Nephron (organoid): ENCODE measurements at regions not wholly inside any gene's neighbourhood (a gene's known extent, or its start where the extent isn't known, plus 50 kb on each side); places are given as distances from the start of the nearest gene placed in this dataset.

Experiments
- H3K27ac Mint-ChIP-seq, 3 experiments: 2 replicates each; pipeline ENCODE4 v1.8.0; 2020; ENCODE audit warnings: mixed read lengths in 3 of 3, mild to moderate bottlenecking in 2 of 3, moderate library complexity in 1 of 3
- H3K27me3 Mint-ChIP-seq: 2 replicates; pipeline ENCODE4 v1.8.0; 2021; ENCODE audit warnings: low read depth, mild to moderate bottlenecking, moderate library complexity, mixed read lengths
- H3K36me3 Mint-ChIP-seq: 2 replicates; pipeline ENCODE4 v1.8.0; 2020; ENCODE audit warnings: low read depth, mixed read lengths
- H3K4me1 Mint-ChIP-seq: 2 replicates; pipeline ENCODE4 v1.8.0; 2020; ENCODE audit warnings: mixed read lengths
- H3K4me3 Mint-ChIP-seq, 3 experiments: 2 replicates each; pipeline ENCODE4 v1.8.0; 2020; ENCODE audit warnings: mild to moderate bottlenecking in 3 of 3, mixed read lengths in 3 of 3, moderate library complexity in 2 of 3
- H3K9me3 Mint-ChIP-seq: 2 replicates; pipeline ENCODE4 v1.8.0; 2020; ENCODE audit warnings: mixed read lengths
- CTCF ChIP-seq, 3 experiments: fragments of 200-600 bp; sonication (generic); IDR thresholded peaks; one replicate each; pipeline ENCODE4 v1.5.0; 2021; ENCODE audit warnings: antibody characterized with exemption in 3 of 3; ENCODE audit not compliant: unreplicated experiment in 3 of 3

DNA sequence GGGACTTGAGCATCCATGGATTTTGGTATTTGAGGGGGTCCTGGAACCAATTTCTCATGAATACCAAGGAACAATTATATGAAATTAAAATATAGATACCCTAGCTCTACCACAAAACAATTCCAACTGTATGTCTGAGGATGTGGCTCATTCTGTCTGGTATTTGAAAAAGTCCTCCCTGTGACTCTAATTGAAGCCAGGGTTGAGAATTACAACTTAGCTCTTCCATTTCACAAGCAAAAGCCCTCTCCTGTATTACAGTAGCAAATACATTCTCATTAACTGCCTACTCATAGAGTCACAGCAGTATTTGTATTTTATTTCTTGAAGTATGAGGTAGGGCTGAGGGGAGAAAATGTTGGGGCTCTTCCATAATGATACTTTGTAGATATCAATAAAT lies 187.8 kb upstream of the OLFM3 start:
- H3K27ac Mint-ChIP-seq, result no peak overlapping the region

DNA sequence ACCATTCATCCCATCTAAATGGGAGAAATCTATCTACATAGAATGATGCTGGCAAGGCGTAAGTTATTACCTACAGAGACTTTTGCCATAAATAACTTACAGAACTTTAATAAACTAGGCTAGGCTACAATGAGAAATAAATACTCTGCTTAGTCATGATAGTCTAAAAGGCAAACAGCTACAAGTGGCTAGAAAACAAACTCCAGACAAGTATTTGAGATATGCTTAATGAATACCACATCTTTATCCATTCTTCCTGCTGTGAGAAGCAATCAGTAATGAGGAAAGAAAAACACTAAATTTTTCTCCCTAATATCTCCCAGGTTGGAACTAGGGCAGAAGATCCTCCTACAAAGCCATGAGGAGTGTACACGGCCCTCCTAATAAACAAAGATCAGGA lies 187.0 kb upstream of the OLFM3 start:
- Mint-ChIP-seq H3K27me3 (no peaks in the 10 kb centered on the region), H3K4me1 (no peaks in the 10 kb centered on the region), H3K4me3 (no peak overlapping the region), H3K36me3 (no peaks in the 10 kb centered on the region), H3K9me3 (no peaks in the 10 kb centered on the region), H3K27ac (no peak overlapping the region)
- no peak for TF ChIP-seq CTCF (IDR thresholded peaks at IDR 0.05; ENCODE audit: unreplicated experiment in 3 of 3)

More for the DNA sequence above, 187.8 kb upstream of the OLFM3 start:
- no peaks in the 10 kb centered on the region for H3K27me3 Mint-ChIP-seq
- no peaks in the 10 kb centered on the region for H3K36me3 Mint-ChIP-seq
- H3K4me1 Mint-ChIP-seq, result no peaks in the 10 kb centered on the region
- no peak for TF ChIP-seq CTCF (IDR thresholded peaks at IDR 0.05; ENCODE audit: unreplicated experiment in 3 of 3)
- H3K9me3 Mint-ChIP-seq, result no peaks in the 10 kb centered on the region
- no peak overlapping the region for H3K4me3 Mint-ChIP-seq

DNA sequence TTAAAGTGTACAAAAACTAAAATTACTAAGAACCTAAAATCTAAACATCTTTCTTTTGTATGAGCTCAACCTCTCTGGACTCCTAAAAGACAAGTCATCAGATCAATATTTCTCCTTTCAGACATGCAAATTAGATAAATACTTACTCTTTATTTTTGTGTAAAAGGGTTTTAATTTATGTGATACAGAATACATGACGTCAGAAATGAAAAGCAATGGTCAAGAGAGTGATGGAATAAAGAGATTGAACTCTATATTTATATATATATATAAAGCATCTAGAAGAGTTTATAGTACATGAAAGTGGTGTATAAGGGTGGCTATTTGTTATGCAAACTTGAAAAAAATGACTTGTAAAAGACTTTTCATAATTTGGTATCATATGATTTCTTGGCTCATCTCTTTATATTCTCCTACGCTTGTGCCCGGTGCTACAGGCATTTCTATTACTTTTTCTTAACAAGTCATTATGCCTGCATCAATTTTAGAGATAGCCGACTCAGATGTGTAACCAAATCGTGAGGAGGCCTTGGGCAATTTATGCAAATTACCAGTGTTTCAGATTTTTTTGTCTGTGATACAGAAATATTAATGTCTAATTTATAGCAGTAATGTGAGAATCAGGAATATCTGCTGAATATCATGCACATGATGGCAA lies 186.0 kb upstream of the OLFM3 start:
- no peaks in the 10 kb centered on the region for H3K4me1 Mint-ChIP-seq
- TF ChIP-seq CTCF (IDR thresholded peaks at IDR 0.05; ENCODE audit: unreplicated experiment in 3 of 3), result no peak
- H3K27ac Mint-ChIP-seq, result no peak overlapping the region
- H3K4me3 Mint-ChIP-seq, result no peak overlapping the region
- no peaks in the 10 kb centered on the region for H3K9me3 Mint-ChIP-seq
- H3K27me3 Mint-ChIP-seq, result no peaks in the 10 kb centered on the region
- no peaks in the 10 kb centered on the region for H3K36me3 Mint-ChIP-seq

- H3K36me3 Mint-ChIP-seq, result no peaks in the 10 kb centered on the region
- H3K27me3 Mint-ChIP-seq, result no peaks in the 10 kb centered on the region
- no peaks in the 10 kb centered on the region for H3K9me3 Mint-ChIP-seq
- no peaks in the 10 kb centered on the region for H3K4me1 Mint-ChIP-seq
- H3K4me3 Mint-ChIP-seq, result no peak overlapping the region
- no peak for TF ChIP-seq CTCF (IDR thresholded peaks at IDR 0.05; ENCODE audit: unreplicated experiment in 3 of 3)
- H3K27ac Mint-ChIP-seq, result no peak overlapping the region
These were observed 184.6 kb upstream of the OLFM3 start for GRCh38 chr1:102181341-102181740.

DNA sequence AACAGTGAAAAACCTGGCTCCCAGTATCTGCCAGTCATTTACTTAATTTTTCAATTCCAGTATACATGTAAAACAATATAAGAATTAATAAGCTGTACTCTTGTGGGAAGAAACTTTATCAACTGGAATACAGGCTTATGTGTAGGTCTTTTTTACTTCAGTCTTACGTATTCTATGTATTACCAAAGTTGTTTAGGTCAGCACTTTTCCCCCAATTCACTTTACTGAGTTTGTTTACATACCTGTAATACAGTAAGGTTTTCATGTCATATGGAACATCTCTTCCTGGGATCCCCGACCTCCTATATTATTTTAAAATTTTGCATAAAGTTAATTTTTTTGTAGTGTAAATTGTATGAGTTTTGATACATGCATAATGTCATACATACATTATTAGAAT lies 181.8 kb upstream of the OLFM3 start:
- Mint-ChIP-seq H3K4me1 (no peaks in the 10 kb centered on the region), H3K9me3 (no peaks in the 10 kb centered on the region), H3K27me3 (no peaks in the 10 kb centered on the region), H3K27ac (no peak overlapping the region), H3K4me3 (no peak overlapping the region), H3K36me3 (no peaks in the 10 kb centered on the region)
- no peak for TF ChIP-seq CTCF (IDR thresholded peaks at IDR 0.05; ENCODE audit: unreplicated experiment in 3 of 3)

DNA sequence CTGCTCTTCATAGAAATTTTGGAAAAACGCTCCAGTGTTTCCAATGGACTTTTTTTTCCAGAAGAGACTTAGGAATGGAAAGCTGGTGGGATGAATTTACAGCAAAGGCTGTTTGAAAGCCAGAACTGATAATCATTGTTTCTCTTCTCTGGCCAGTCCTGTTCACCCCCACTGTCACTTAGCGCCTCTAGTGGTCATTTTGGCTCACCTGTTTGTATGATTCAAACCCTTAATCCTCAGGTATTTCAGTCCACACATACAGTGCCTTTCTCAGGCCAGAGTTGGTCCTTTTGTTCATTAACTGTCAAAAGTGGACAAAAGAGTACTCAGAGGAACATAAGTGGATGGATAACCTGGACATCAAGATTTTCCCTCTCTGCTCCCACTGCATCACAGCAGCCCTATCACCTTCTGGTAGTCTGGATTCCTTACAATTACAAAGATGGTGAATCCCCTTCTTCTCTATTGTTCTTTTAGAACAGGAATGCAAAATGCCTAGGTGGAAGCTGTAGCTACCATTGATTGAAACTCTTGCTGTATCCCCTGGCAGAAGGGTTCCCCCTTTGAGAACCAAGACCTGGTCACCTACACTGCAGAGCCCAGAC lies 177.6 kb upstream of the OLFM3 start:
- Mint-ChIP-seq H3K36me3 (no peaks in the 10 kb centered on the region), H3K27ac (no peak overlapping the region), H3K27me3 (no peaks in the 10 kb centered on the region), H3K4me1 (no peaks in the 10 kb centered on the region), H3K4me3 (no peak overlapping the region), H3K9me3 (no peaks in the 10 kb centered on the region)
- TF ChIP-seq CTCF (IDR thresholded peaks at IDR 0.05; ENCODE audit: unreplicated experiment in 3 of 3), result no peak
